ENCODE measurements at regions not wholly inside any gene's neighbourhood (a gene's known extent, or its start where the extent isn't known, plus 50 kb on each side); places are given as distances from the start of the nearest gene placed in this dataset.

DNA sequence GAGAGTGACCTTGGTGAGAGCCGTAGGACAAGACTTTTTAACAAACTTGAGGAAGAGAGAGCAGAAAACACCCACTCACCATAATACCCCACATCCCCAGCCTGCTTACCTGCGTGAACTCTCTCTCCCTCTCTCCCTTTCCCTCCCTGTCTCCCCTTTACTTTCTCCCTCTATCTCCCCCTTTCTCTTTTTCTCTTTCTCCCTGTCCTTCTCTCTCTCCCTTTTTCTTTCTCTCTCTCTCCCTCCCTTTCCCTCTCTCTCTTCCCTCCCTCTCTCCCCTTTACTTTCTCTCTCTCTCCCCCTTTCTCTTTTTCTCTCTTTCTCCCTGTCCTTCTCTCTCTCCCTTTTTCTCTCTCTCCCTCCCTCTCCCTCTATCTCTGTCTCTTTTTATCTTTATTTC lies 464.0 kb upstream of the AUTS2 start:
- DNase-seq (ENCODE audit: low read depth in 2 of 3, low spot score in 2 of 3), result no peak

DNA sequence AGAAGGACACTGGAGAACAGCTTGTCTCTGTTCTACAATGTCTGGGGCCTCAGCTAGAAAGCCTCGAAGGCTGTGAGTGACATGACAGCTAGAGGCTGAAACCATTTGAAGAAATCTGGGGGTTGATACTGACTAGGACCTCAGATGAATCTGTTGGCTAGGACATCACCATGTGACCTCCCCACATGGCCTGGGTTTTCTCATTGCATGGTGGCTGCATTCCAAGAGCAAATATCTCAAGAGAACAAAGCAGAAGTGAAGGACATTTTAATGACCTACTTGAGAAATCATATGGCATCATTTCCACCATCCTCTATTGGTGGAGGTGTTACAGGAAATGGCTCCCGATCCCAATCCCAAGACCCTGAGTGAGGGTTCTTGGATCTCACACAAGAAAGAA lies 450.6 kb upstream of the AUTS2 start:
- no peak for DNase-seq (ENCODE audit: low read depth in 2 of 3, low spot score in 2 of 3)

DNA sequence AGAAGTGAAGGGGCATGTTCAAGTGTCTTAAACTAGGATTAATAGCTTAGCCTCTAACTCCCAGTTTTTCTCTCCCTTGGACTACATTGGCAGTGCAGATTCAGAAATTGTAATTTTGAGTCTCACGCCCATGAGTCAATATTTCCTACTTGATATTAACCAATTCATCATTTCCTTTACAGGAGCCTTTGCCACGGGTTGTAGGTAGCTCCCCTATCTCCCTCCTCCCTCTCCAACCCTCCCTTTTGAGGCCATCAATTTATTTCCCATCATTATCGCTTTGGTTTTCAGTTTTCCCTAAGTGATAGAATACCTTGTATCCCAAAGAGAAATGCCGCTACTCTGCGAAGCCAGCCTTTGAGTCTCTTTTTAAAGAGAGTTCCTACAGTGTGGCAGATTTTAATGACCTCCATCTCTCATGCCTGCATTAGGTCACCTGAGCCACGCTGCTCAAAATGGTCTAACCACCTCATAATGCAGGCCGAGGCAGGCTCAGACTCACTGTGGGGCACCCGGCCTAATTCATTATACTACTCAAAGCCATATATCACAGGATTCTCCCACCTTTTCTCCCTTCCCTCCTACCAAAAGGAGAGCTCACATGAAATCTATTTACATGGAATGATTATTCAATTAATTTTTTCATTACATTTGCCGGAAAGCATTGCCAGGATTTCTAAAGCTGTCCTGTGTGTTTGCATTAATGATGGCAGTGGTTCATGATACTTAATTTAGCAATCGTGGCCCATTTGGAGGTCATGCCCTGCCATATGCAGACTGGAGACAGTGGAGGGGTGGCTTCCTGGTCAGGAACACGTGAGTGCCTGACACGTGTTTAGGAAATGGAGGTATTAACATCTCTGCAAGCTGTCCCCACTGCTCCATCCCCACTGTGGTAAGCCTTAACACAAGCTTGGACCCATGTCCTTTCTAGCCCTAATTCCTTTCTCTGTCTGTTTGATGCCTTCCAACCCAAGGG lies 448.2 kb upstream of the AUTS2 start:
- DNase-seq (ENCODE audit: low read depth in 2 of 3, low spot score in 2 of 3), result no peak

DNA sequence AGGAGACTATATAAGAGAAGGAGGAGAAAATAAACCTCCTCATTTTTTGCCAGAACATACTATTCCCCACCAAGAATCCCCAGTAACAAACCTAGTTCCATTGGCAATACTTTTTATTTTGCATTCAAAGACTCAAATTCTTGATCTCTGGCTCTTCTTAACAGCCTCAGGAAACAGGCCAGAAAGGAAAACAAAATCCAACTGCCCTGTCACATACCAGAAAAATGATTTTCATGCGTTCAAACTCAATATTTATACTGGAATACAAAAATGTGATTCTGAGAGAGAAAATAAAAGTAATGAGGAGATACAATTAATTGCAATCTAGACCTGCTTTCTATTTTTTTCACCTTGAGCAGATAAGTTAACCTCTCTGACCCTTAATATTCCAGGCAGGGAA lies 435.9 kb upstream of the AUTS2 start:
- DNase-seq (ENCODE audit: low read depth in 2 of 3, low spot score in 2 of 3), result no peak

DNA sequence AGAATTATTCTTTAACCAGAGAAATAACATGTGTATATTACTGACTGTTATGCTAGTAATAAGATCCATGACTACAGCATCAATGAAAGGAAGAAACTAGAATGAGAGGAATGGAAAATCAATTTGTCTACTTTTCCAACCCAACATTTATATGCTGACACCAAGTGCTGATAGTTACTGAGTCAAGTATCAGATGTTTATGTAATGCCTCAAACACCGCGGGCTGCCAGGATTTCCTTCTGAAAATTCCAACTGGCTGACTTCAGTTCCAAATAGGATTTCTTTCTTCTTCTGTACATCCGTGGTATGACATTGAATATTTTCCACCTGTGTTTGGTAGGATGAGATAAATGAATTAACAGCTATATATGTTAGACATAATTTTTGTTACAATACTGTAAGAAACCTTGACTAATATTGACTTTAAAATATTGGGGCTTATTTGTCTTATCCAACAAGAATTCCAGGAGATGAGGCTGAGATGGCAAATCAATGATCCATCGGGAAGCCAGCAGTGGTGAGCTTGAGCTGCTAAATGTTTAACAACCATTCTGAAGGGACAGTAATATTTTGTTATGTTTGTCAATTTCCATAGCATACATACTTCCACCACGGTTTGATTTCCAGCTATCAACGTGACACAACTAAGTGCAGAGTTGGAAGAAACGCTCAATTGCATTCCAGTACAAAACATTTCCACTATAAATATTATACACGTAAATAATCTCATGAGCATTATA lies 435.2 kb upstream of the AUTS2 start:
- no peak for DNase-seq (ENCODE audit: low read depth in 2 of 3, low spot score in 2 of 3)

DNA sequence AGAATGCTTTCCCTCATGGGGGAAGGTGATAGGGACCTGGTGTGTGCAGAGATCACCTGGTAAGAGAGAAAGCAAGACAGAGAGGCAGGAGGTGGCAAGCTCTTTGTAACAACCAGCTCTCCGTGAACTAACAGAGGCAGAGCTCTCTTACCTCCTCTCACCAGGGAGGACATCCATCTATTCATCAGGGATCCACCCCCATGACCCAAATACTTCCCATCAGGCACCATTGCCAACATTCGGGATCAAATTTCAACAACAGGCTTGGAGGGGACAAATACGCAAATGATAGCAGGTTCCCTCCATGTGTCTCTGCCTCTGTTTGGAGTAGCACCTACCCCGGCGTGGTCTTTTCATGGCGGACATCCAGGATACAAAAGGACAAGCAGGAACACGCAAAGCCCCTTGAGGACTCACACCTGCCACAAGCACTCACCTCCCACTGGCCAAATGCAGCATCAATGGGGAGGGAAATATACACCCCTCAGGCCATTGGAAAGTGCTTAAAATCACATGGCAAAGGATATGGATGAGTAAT lies 431.2 kb upstream of the AUTS2 start:
- no peak for DNase-seq (ENCODE audit: low read depth in 2 of 3, low spot score in 2 of 3)

DNA sequence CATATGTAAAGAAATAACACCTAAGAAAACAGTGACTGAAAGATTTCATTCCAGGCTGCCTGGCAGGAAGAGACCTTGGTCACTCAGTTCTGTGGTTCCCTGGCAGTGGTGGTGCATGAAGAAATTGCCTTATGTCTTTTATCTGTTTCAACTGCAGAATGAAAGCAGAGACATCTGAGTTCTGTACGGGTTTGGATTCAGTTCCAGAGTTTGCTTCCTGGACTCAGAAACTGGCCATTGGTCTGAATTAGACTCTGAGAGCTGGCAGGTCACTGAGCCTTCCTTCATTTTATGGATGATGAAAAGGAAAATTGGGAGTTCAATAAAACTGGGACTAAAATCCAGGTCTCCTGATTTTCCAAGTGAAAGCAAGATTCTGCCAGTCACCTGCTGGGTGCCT lies 428.9 kb upstream of the AUTS2 start:
- no peak for DNase-seq (ENCODE audit: low read depth in 2 of 3, low spot score in 2 of 3)

DNA sequence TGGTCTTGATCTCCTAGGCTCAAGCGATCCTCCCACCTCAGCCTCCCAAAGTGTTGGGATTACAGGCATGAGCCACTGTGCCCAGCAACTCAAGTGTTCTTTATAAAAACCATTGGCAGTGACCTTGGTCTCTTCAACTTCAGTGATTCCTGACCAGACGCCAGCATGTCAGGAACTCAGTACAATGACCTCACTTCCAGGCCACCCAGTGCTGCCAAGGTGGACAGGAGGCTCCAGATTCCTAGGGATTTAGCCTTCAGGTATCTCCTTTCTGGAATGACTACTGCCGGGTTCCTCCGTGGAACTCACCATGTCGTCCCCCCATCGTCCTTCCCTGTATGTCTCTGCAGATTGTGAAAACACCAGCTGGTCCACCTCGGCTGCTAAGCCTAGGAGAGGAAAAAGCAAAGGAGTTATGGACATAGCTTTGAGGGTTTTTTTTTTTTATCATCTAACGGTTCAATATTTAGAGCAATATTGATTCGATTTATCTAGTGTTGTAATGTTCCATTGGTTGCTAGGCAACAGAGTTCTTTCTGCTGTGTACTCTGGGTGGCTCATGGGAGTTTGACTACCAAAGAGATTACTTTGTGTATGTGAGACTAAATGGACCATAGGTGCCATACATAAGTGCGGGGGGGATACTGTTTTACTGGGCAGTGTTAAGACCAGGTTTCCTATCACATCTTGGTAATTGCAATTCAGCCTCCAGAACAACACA lies 425.8 kb upstream of the AUTS2 start:
- DNase-seq (ENCODE audit: low read depth in 2 of 3, low spot score in 2 of 3), result no peak

DNA sequence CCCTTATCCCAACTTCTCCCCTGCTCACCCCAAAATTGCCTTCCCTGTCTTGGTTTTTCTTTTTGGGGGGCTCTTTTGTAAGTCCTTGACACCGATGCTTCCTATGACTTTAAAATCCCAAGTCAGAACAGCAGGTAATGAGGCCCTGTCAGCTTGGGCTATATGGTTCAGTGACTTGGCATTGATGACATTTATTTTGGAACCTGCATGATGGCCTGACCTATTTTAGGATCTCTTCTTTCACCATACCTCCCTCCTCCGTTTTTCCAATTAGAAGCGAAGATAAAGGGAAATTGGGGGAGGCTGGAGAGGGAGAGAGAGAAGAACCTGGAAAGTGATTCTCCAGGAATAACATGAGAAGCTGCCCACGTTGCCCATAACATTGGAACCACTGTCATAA lies 424.9 kb upstream of the AUTS2 start:
- DNase-seq (ENCODE audit: low read depth in 2 of 3, low spot score in 2 of 3), result no peak

DNA sequence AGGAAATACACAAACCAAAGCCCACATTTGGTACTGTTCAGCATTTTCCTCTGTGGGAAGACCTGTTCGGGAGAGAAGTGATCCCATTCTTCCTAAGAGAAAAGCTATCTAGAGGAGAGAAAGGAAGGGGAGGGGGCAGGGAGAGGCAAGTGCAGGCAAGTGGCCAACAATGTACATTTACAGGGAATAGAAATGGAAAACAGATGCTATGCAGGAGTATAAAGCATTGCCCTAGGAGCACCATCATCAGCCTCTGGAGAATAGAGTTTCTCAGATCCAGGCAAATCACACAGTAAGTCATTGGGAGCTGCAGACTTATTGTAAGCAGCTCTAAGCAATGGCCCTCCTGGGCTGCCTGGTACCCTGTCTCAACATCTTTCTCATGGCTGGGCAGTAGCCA lies 424.4 kb upstream of the AUTS2 start:
- DNase-seq (ENCODE audit: low read depth in 2 of 3, low spot score in 2 of 3), result no peak

DNA sequence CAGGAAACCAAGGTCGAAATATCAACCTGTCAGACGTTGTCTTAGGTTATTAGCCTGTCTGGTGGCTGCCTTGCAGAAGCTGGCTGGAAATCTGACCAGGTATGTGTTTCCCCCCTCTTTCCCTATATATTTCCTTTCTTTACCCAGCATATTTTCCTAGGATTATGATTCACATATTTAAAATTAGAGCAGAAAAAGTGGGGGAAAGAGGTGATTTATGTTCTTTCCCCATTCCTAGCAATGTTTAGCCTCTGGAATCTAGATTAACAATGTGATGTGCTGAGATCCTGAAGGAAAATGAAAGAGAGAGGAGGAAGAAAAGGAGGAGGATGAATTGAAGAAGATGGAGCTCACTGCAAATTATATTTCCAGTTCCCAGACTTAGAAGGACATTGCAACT lies 421.4 kb upstream of the AUTS2 start:
- DNase-seq (ENCODE audit: low read depth in 2 of 3, low spot score in 2 of 3), result no peak

DNA sequence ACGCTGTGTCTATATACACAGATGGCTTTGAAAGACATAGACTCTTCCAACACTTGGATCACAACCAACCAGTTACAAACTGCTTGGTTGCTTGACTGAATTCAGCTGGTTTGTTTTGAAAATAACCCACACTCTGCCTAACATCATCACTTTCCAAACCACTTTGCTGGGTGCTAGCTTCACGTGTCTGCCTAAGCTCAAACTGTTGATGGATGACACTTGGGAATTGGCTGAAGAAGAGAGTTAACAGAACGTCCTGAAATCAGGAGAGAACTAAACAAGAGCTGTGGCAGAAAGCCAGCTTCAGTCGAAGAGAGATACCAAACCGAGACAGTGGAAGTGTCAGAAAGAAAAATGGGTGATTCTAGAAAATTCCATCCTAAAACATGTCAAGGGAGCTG lies 420.8 kb upstream of the AUTS2 start:
- no peak for DNase-seq (ENCODE audit: low read depth in 2 of 3, low spot score in 2 of 3)

DNA sequence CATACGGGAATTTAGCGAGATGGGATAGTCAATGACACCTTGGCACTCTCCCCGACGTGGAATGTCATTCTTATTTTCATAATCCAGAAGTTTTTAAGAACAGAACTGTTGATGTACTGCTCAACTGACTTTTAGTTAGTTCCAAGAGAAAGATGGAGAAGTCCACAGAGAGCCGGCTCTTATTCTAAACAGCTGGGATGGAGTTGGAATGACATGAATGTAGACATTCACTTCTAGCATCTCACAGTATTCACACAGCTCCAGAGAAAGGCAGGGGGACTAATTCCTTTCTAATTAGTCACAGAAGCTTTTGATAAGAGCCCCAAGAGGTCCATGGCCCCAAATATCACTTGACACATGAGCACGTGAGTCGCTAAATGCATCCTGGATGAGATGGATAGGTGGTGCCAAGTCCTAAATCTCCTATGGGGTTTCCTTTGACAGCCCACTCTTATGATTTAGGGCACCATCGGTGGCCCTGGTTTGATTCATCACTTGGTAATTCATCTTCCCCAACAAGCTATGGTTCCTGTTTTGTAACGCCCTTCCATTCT lies 420.3 kb upstream of the AUTS2 start:
- no peak for DNase-seq (ENCODE audit: low read depth in 2 of 3, low spot score in 2 of 3)

DNA sequence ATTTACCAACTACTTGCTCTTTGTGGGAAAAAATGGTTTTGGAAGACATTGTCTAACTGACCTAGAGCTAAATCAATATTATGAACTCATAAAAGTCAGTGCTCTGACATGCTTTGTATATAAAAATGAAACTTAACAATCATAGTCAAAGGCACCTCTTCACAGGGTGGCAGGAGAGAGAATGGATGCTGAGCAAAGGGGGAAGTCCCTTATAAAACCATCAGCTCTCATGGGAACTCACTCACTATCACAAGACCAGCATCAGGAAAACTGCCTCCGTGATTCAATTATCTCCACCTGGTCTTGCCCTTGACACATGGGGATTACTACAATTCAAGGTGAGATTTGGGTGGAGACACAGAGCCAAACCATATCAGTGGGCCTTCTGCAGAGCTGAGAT lies 417.6 kb upstream of the AUTS2 start:
- no peak for DNase-seq (ENCODE audit: low read depth in 2 of 3, low spot score in 2 of 3)

DNA sequence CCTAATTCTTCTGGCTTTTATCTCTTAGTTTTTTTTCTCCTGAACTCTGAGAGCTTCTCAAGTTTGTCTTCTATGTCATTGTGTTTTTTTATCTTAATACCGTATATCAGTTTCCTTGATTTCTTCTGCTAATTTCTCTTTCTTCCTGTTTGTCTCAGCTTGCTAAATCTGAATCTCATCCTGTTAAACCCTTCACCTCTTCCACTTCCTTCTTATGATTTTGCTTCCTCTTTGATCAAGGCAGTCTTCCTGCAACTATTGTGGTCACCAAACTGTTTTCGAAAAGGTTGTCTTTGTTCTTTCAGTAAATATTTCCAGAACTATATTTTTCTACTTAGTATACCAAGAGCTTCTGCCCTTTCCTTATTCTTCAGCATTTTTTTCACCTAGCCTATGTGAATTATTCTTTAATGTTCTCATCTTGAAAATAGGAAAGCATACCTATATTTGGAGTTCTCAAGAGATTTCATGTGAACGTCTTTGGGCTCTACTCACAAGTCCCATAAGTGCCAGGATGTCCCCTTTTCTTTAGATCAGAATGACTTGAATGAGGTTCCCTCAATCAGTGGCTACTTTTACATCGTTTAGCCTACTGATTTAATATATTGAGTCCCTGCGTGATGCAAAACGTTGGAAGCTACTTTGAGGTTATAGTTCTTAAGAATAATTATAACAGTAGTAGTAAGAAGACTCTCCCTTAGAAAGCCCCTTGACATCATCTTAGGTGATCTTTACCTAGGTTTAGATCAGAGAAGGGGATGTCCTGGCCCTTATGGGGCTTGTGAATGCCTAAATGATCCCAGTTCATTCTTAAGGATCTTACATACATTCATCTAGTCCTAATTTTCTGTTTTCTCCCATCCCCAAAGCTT lies 415.4 kb upstream of the AUTS2 start:
- DNase-seq (ENCODE audit: low read depth in 2 of 3, low spot score in 2 of 3), result no peak

DNA sequence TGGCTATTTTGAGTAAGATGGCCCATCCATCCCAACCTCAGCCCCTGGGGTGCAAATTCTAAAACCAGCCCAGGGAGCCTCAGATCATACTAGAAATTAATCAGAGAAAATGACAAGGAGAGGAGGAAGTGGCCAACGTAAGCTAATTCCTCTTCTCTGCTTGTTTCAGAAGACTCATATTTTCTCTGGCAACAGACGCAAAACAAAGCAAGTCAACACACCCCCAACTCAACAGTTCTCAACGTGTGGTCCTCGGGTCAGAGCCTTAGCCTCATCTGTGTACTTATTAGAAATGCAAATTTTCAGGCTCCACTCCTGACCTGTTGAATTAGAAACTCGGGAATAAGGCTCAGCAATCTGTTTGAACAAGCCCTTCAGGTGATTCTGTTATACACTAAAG lies 413.9 kb upstream of the AUTS2 start:
- DNase-seq (ENCODE audit: low read depth in 2 of 3, low spot score in 2 of 3), result no peak

DNA sequence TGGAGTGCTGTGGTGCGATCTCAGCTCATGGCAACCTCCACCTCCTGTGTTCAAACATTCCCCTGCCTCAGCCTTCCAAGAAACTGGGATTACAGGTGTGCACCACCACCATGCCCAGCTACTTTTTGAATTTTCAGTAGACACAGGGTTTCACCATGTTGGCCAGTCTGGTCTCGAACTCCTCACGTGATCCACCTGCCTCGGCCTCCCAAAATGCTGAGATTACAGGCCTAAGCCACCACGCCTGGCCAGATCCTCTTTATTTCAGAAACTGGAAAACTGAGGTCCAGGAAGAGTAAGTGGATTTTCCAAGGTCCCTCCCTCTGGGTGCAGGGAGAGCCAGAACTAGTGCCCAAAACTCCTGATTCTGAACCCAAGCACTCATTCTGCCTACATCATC lies 413.1 kb upstream of the AUTS2 start:
- no peak for DNase-seq (ENCODE audit: low read depth in 2 of 3, low spot score in 2 of 3)

DNA sequence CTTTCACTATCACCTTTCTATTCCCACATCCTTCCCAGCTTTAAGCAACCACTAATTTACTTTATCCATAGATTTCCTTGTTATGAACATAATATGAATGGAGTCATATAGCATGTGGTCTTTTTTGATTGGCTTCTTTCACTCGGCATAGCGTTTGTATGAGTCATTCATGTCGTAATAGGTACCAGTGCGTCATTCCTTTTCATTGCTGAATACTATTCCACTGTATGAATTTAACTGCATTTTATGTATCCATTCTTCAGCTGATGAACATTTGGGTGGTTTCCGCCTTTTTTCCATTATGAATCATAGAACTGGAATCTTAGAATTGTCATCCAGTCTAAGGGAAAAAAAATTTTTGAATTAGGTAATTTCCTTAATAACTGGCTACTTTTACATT lies 411.3 kb upstream of the AUTS2 start:
- DNase-seq (ENCODE audit: low read depth in 2 of 3, low spot score in 2 of 3), result no peak

DNA sequence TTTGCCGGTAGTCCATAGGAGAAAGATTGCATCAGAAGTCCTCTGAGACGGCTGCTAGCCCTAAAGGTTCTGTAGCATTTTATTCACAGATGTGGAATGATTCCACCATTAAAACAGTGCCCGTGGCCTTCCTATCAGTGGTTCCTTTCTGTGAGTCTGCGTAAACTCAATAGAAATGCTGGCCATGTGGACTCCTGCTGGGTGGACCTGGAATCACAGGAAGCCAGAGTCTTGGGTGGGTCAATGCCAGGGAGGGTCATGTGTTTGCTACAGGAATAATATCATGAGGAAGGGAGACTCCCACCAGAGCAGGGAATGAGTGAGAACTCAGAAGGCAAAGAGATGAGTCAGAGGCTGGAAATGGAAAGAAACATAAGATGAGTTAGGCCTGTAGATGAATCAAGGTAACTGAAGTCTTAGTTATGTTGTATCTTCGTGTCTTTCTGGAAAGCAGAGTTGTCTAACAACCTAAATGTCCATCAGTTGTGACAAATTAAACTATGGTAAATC lies 410.4 kb upstream of the AUTS2 start:
- no peak for DNase-seq (ENCODE audit: low read depth in 2 of 3, low spot score in 2 of 3)

DNA sequence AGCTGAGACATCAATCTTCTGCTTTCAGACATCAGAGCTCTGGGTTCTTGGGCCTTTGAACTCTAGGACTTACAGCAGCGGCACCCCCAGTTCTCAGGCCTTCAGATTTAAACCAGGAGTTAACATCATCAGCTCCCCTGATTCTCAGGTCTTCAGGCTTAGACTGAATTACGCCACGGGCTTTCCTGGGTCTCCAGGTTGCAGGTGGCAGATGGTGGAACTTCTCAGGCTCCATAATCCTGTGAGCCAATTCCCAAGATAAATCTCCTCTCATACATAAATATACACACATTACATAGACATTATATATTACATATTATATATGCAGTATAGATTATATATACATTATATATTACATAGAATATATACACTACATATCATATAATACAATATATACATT lies 408.9 kb upstream of the AUTS2 start:
- no peak for DNase-seq (ENCODE audit: low read depth in 2 of 3, low spot score in 2 of 3)

All from activated CD8-positive, alpha-beta memory T cell treated with anti-CD3 and anti-CD28 coated beads for 48 hours (primary cell).